HEK293T (cell line): ENCODE measurements at regions not wholly inside any gene's neighbourhood (a gene's known extent, or its start where the extent isn't known, plus 50 kb on each side); places are given as distances from the start of the nearest gene placed in this dataset.

Experiments
- CTCF ChIA-PET: fragments of 350-600 bp; formaldehyde crosslinking; extraction: SDS; loops from one replicate; lab custom pipeline; 2021; ENCODE audit warnings: antibody characterized with exemption, inconsistent platforms; lab: Yijun Ruan, JAX
- POLR2A ChIA-PET: fragments of 350-600 bp; formaldehyde crosslinking; extraction: SDS; loops from one replicate; lab custom pipeline; 2020; ENCODE audit warnings: antibody characterized with exemption, inconsistent platforms; lab: Yijun Ruan, JAX
- DNase-seq: peaks from one replicate; pipeline ENCODE4 v3.0.0; 2012; ENCODE audit warnings: mixed read lengths; ENCODE audit errors: extremely low spot score
- ARNT ChIP-seq: fragments of 450-650 bp; IDR thresholded peaks from 2 replicates; pipeline ENCODE4 v1.6.1; 2017; ENCODE audit warnings: mild to moderate bottlenecking
- BHLHE40 ChIP-seq: fragments of 450-650 bp; IDR thresholded peaks from 2 replicates; pipeline ENCODE4 v1.6.1; 2016; ENCODE audit warnings: mild to moderate bottlenecking, moderate library complexity, borderline replicate concordance
- CTBP1 ChIP-seq: fragments of 450-650 bp; IDR thresholded peaks from 2 replicates; pipeline ENCODE4 v1.6.1; 2016; ENCODE audit warnings: borderline replicate concordance
- ELF4 ChIP-seq: fragments of 450-650 bp; IDR thresholded peaks from 2 replicates; pipeline ENCODE4 v1.6.1; 2017; ENCODE audit warnings: antibody characterized with exemption
- FOXA1 ChIP-seq: fragments of 450-650 bp; IDR thresholded peaks from 2 replicates; pipeline ENCODE4 v1.6.1; 2016; ENCODE audit warnings: mild to moderate bottlenecking
- FOXK2 ChIP-seq: fragments of 450-650 bp; IDR thresholded peaks from 2 replicates; pipeline ENCODE4 v1.6.1; 2016; ENCODE audit warnings: mild to moderate bottlenecking
- FOXM1 ChIP-seq: fragments of 450-650 bp; IDR thresholded peaks from 2 replicates; pipeline ENCODE4 v1.6.1; 2017; ENCODE audit warnings: mild to moderate bottlenecking, borderline replicate concordance
- HDGF ChIP-seq: fragments of 450-650 bp; IDR thresholded peaks from 2 replicates; pipeline ENCODE4 v1.6.1; 2017; ENCODE audit warnings: antibody characterized with exemption, borderline replicate concordance
- L3MBTL2 ChIP-seq: fragments of 450-650 bp; conservative IDR thresholded peaks from 2 replicates; pipeline ENCODE4 v1.6.1; 2016; ENCODE audit warnings: mild to moderate bottlenecking
- LEF1 ChIP-seq: fragments of 450-650 bp; IDR thresholded peaks from 2 replicates; pipeline ENCODE4 v1.6.1; 2017; ENCODE audit warnings: mild to moderate bottlenecking, borderline replicate concordance
- NFRKB ChIP-seq: fragments of 450-650 bp; IDR thresholded peaks from 2 replicates; pipeline ENCODE4 v1.6.1; 2016; ENCODE audit warnings: mild to moderate bottlenecking, moderate library complexity
- PKNOX1 ChIP-seq: fragments of 450-650 bp; IDR thresholded peaks from 2 replicates; pipeline ENCODE4 v1.6.1; 2016
- SP1 ChIP-seq: fragments of 450-650 bp; IDR thresholded peaks from 2 replicates; pipeline ENCODE4 v1.6.1; 2017
- SUZ12 ChIP-seq: fragments of 450-650 bp; IDR thresholded peaks from 2 replicates; pipeline ENCODE4 v1.6.1; 2016; ENCODE audit warnings: mild to moderate bottlenecking
- TARDBP ChIP-seq: fragments of 450-650 bp; IDR thresholded peaks from 2 replicates; pipeline ENCODE4 v1.6.1; 2016
- ZNF384 ChIP-seq: fragments of 450-650 bp; IDR thresholded peaks from 2 replicates; pipeline ENCODE4 v1.6.1; 2016

DNA sequence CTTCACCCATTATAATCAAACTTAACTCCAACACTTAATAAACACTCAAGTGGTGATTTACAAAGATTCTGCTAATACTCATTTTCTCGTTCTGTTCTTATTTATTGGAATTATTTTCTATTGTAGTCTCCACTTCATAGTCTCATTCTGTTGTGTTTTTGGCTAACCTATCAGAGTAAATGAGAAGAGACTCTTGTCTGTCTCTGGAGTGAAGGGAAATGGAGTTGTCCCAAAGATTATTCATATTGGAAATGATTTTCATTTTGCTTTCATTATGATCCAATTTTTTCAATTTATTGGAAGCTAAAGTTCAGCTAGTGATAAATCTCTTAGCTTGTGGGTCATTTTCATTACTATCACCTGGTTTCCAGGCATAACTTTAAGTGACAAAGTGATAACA is 454.9 kb upstream of the JAG1 start:
- POLR2A ChIA-PET, result no interaction called here
- TF ChIP-seq L3MBTL2, result no peak
- no peak for TF ChIP-seq PKNOX1
- no peak for TF ChIP-seq FOXK2
- TF ChIP-seq FOXM1, result no peak
- no peak for TF ChIP-seq FOXA1
- no peak for TF ChIP-seq HDGF
- TF ChIP-seq ELF4, result no peak
- TF ChIP-seq ARNT, result no peak
- CTCF ChIA-PET, result no interaction called here
- DNase-seq, result no peak

GRCh38 chr20:11130554-11131166 is 456.9 kb upstream of the JAG1 start:
- CTCF ChIA-PET, result no interaction called here
- DNase-seq, result no peak
- POLR2A ChIA-PET, result no interaction called here
- no peak for TF ChIP-seq TARDBP

DNA sequence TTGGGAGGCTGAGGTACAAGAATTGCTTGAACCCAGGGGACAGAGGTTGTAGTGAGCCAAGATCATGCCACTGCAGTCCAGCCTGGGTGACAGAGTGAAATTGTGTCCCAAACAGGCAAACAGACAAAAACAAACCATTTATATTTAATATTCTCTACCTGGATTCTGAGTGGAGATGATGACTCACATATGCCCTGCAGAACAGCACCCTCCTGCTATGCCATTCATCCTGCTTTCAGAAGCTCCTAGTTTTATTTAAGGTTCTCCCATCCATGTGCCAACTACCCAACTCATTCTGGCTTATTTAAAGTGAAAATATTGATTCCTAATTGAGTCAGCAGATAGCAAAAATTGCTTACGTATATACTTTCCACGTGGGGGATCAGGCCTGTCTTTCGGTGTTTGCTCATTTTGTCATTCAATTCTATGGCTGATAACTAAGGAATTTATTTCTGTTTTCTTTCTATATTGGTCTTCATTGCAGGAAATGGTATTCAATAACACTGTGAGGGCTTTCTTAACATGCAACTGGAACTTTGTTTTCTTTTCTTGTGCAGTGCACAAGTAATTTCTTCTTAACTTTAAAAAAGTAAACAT is 459.1 kb upstream of the JAG1 start:
- no peak for TF ChIP-seq CTBP1
- TF ChIP-seq HDGF, result no peak
- TF ChIP-seq BHLHE40, result no peak
- no peak for TF ChIP-seq TARDBP
- no peak for TF ChIP-seq SUZ12
- no peak for TF ChIP-seq PKNOX1
- no peak for TF ChIP-seq NFRKB
- DNase-seq, result no peak
- POLR2A ChIA-PET, result no interaction called here
- CTCF ChIA-PET, result interaction anchor here (0.8 kb wide), 1 partner anchor 11 kb away, joined by 3 read pairs; no protein-coding TSS in a partner anchor

DNA sequence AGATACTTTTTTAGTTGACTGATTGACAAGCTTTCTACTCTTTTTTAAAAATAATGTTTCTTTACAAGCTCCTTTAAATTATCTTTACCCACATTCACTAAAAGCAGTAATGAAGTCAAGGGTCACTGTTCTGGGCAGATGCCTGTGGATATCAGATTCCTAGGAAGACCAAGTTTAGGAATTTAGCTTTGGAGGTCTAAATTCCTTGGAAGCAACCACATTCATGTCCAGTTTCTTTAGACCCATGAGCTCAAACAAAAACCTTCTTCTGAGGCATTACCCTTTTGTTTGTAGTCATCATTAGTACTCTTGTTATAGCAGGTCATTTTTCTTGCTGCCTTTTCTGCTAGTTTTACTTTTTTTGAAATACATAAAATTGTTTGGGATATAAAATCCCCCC is 462.9 kb upstream of the JAG1 start:
- DNase-seq, result no peak
- POLR2A ChIA-PET, result no interaction called here
- TF ChIP-seq BHLHE40 (no peak), L3MBTL2 (no peak), SP1 (no peak), ZNF384 (no peak), HDGF (no peak), LEF1 (no peak), FOXA1 (no peak)
- CTCF ChIA-PET, result no interaction called here

DNA sequence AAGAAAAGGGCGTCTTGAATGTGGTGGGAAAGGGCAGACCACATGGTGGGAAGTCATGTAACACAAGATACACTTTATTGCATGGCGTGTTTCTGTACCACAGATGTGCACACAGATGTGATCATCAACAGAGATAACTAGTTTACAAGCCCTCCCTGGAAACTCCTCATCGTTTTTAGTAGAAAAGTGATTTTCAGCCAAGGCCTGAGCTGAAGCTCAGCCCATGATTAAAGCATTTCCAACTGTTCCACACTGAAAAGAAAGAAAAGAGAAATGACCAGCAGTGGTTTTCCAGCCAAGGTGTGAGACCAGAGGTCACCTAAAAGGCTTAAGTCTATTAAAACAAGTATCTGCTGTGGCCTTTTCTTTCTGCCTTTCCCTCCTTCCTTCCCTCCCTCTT is 463.9 kb upstream of the JAG1 start:
- TF ChIP-seq FOXA1 (no peak), SUZ12 (no peak), L3MBTL2 (no peak), NFRKB (no peak), SP1 (no peak), FOXM1 (no peak), ZNF384 (no peak), BHLHE40 (no peak), TARDBP (no peak), LEF1 (no peak), ELF4 (no peak)
- DNase-seq, result no peak
- CTCF ChIA-PET, result no interaction called here
- POLR2A ChIA-PET, result no interaction called here

DNA sequence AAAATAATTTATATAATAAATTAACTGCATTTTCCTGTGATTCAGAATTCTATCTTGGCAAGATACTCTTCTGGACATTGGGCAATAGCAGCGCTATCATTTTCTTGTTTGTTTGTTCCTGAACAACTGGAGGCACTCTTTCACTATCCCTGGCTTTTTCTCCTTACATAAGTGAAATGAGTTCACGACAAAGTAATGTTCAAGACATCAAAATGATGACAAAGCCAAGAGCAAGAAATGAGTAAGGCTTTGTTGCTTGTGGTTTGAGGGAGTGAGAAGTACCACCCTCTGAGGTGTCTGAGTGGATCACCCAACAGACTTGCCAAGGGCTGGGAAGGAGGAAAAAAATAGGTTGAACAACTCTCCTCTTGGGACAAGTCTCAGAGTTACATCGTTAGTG is 466.6 kb upstream of the JAG1 start:
- ChIA-PET POLR2A (no interaction called here), CTCF (no interaction called here)
- no peak for DNase-seq
- TF ChIP-seq SP1 (no peak), HDGF (no peak), NFRKB (no peak), BHLHE40 (no peak), SUZ12 (no peak), ARNT (no peak), ELF4 (no peak), LEF1 (no peak), FOXM1 (no peak), PKNOX1 (no peak), ZNF384 (no peak), CTBP1 (no peak), FOXA1 (no peak), FOXK2 (no peak), L3MBTL2 (no peak), TARDBP (no peak)

- POLR2A ChIA-PET, result no interaction called here
- CTCF ChIA-PET, result no interaction called here
- DNase-seq, result no peak
- no peak for TF ChIP-seq FOXK2
- TF ChIP-seq FOXA1, result no peak
Measured at GRCh38 chr20:11143481-11143880, 469.7 kb upstream of the JAG1 start.
